Peyer's patch (tissue), 4 donors: ENCODE measurements at regions not wholly inside any gene's neighbourhood (a gene's known extent, or its start where the extent isn't known, plus 50 kb on each side); places are given as distances from the start of the nearest gene placed in this dataset.

Source experiments
- CTCF ChIP-seq, 6 experiments: fragments of 450-650 bp in 4 of 6; fragments of 200-600 bp in 2 of 6; sonication (generic) in 1 of 6; IDR thresholded peaks; one replicate each; pipeline ENCODE4 v1.5.1; 2017 to 2019; ENCODE audit warnings: antibody characterized with exemption in 6 of 6, mild to moderate bottlenecking in 3 of 6, moderate library complexity in 1 of 6
- POLR2A ChIP-seq, 2 donors: fragments of 450-650 bp; IDR thresholded peaks; one replicate each; pipeline ENCODE4 v1.5.1; 2017; ENCODE audit warnings: antibody characterized with exemption in 2 of 2, mild to moderate bottlenecking in 2 of 2, moderate library complexity in 2 of 2

- no peak for TF ChIP-seq CTCF (IDR thresholded peaks at IDR 0.05)
- TF ChIP-seq POLR2A (IDR thresholded peaks at IDR 0.05): no peak
Measured at GRCh38 chr5:82834151-82834550, 243.0 kb downstream of the TMEM167A start.
